Spleen (tissue), 7 donors: ENCODE measurements at regions not wholly inside any gene's neighbourhood (a gene's known extent, or its start where the extent isn't known, plus 50 kb on each side); places are given as distances from the start of the nearest gene placed in this dataset.

Experiments used
- CTCF ChIP-seq, 11 experiments: fragments of 200-600 bp in 7 of 11; fragments of 450-650 bp in 4 of 11; sonication (generic) in 4 of 11; IDR thresholded peaks in 8 of 11; conservative IDR thresholded peaks in 3 of 11; 1 replicate in 7 of 11; 2 replicates in 4 of 11; pipeline versions ENCODE4 v1.4.0 to v1.8.0; 2016 to 2021; ENCODE audit warnings: antibody characterized with exemption in 11 of 11, inconsistent platforms in 4 of 11, mild to moderate bottlenecking in 1 of 11
- POLR2AphosphoS5 ChIP-seq, 3 donors: sonication (generic); formaldehyde crosslinking; IDR thresholded peaks; one replicate each; pipeline ENCODE4 v1.5.1; 2017; ENCODE audit warnings: antibody characterized with exemption in 3 of 3
- donor health status: DM: no; HTN: no; CAD: no; lungs with moderate emphysema.
- donor health status: DM: no; HTN: no; CAD: no.
- donor health status: DM: no; HTN: no; CAD: no.

- TF ChIP-seq CTCF (IDR thresholded peaks at IDR 0.05 in 8 of 11, conservative IDR thresholded peaks at IDR 0.05 in 3 of 11) (no peak), POLR2AphosphoS5 (IDR thresholded peaks at IDR 0.05) (no peak)
These were observed 595.8 kb upstream of the CADM1 start for GRCh38 chr11:116100016-116100415.
